Erythroblast (primary cell): ENCODE measurements at regions not wholly inside any gene's neighbourhood (a gene's known extent, or its start where the extent isn't known, plus 50 kb on each side); places are given as distances from the start of the nearest gene placed in this dataset.

Experiments
- GATA1 ChIP-seq: IDR thresholded peaks from 2 replicates; pipeline ENCODE4 v1.6.1; 2011; ENCODE audit warnings: low read depth, mild to moderate bottlenecking, control low read depth, low read length, moderate library complexity
- POLR2A ChIP-seq: IDR thresholded peaks from 2 replicates; pipeline ENCODE4 v1.6.1; 2011; ENCODE audit warnings: mild to moderate bottlenecking, low read length

GRCh38 chr16:51723036-51723724 lies 572.1 kb upstream of the SALL1 start:
- TF ChIP-seq POLR2A = no peak
- no peak for TF ChIP-seq GATA1
